ENCODE measurements at regions not wholly inside any gene's neighbourhood (a gene's known extent, or its start where the extent isn't known, plus 50 kb on each side); places are given as distances from the start of the nearest gene placed in this dataset.

DNA sequence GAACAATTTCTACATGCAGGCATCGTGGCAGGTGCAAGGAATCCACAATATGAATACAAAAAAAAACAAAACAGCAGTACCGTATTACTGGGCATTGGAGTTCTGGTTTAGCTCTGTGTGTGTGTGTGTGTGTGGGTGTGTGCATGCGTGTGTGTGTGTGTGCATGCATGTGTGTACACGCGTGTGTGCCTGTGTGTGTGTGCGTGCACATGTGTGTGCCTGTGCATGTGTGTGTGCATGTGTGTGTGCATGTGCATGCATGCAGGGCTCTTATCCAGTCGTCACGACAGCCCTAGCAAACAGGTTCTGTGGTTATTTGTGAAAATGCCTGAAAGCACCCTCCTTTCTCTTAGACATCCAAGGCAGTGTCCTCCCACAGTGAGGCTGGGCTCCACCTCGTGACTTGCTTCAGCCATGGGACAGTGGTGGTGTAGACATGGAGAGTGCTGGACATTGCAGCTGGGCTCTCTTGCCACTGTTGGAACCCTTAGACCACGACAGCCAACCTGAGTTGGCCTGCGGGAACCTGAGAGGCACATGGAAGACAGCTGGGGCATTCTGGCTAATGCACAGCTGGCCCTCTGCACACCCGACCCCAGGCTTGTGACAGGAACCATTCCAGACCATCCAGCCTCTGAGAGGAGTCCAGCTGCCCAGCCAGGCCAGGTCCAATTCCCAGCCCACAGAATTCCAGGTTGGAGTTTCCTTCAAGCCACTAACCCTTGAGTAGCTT, 173.4 kb upstream of the SHH start:
- TF ChIP-seq, protein P1, sequence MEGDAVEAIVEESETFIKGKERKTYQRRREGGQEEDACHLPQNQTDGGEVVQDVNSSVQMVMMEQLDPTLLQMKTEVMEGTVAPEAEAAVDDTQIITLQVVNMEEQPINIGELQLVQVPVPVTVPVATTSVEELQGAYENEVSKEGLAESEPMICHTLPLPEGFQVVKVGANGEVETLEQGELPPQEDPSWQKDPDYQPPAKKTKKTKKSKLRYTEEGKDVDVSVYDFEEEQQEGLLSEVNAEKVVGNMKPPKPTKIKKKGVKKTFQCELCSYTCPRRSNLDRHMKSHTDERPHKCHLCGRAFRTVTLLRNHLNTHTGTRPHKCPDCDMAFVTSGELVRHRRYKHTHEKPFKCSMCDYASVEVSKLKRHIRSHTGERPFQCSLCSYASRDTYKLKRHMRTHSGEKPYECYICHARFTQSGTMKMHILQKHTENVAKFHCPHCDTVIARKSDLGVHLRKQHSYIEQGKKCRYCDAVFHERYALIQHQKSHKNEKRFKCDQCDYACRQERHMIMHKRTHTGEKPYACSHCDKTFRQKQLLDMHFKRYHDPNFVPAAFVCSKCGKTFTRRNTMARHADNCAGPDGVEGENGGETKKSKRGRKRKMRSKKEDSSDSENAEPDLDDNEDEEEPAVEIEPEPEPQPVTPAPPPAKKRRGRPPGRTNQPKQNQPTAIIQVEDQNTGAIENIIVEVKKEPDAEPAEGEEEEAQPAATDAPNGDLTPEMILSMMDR (IDR thresholded peaks at IDR 0.05; ENCODE audit: extremely low read depth in 1 of 2, insufficient read depth in 1 of 2, low read depth in 1 of 2, low read length in 2 of 2) = no peak
- TF ChIP-seq POLR2AphosphoS5 (IDR thresholded peaks at IDR 0.05; ENCODE audit: insufficient read depth, low read depth, low read length) (no peak), EZH2 (IDR thresholded peaks at IDR 0.05; ENCODE audit: borderline replicate concordance, low read depth, low read length, severe bottlenecking) (no peak), MYC (IDR thresholded peaks at IDR 0.05; ENCODE audit: low read depth, low read length) (no peak), POLR2A (IDR thresholded peaks at IDR 0.05; ENCODE audit: low read depth, low read length) (no peak), GATA2 (IDR thresholded peaks at IDR 0.05; ENCODE audit: insufficient read depth, insufficient read length, low read depth, low read length) (no peak), FOS (IDR thresholded peaks at IDR 0.05; ENCODE audit: borderline replicate concordance, insufficient read depth, low read length) (no peak)
